ENCODE measurements at regions not wholly inside any gene's neighbourhood (a gene's known extent, or its start where the extent isn't known, plus 50 kb on each side); places are given as distances from the start of the nearest gene placed in this dataset.

DNA sequence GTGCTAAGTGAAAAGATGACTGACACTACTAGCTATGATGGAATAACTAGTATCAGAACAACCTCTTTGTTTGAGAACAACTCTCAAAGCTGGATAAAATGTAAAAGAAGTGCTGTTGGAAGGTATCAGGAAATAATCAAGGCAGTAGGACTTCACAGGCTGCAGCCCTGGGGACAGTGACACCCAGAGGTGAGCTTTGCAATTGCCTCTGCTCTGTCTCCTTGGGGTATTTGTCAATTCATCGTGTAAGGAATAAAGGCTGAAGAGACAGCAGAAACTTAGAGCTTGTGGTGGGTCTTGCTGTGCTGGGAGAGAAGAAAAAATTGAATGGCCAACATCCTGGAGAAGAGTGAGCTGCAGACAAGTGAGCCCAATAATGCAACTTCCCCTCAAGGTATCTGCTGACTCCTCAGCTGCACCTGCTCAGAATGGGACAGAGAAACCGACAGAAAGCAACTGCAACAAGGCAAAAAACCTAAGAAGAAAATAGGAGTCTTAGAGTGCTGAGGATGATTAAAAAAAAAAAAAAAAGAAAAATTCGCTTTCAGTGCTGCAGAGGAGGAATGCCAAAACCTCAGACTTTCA lies 141.1 kb downstream of the RCN1 start:
- Histone ChIP-seq H3K9me3 (replicated peaks in 1 of 2; ENCODE audit: control insufficient read depth in 1 of 2, insufficient read depth in 1 of 2, low read length in 2 of 2) (no peaks in the 10 kb centered on the region), H3K4me2 (replicated peaks; ENCODE audit: extremely low read depth, low read length, poor library complexity, severe bottlenecking) (no peak overlapping the region), H3K79me2 (ENCODE audit: insufficient read depth, low read length) (no peaks in the 10 kb centered on the region), H3K27me3 (ENCODE audit: control insufficient read depth in 2 of 2, insufficient read depth in 2 of 2, low read length in 2 of 2) (peaks cover 2 to 3% of the 10 kb centered on the region in 2 donors), H4K20me1 (ENCODE audit: insufficient read depth, low read length) (no peaks in the 10 kb centered on the region), H2AFZ (ENCODE audit: insufficient read depth, low read depth, low read length, poor library complexity, severe bottlenecking) (no peak overlapping the region), H3K27ac (ENCODE audit: low read depth in 1 of 2, low read length in 2 of 2) (no peak overlapping the region), H3K36me3 (replicated peaks in 1 of 2; ENCODE audit: control insufficient read depth in 1 of 2, insufficient read depth in 2 of 2, low read length in 2 of 2) (no peaks in the 10 kb centered on the region), H3K9ac (ENCODE audit: insufficient read depth, low read length, poor library complexity, severe bottlenecking) (no peak overlapping the region), H3K4me1 (ENCODE audit: control insufficient read depth in 1 of 2, insufficient read depth in 2 of 2, low read length in 2 of 2) (no peaks in the 10 kb centered on the region), H3K4me3 (replicated peaks in 1 of 3; ENCODE audit: low read depth in 2 of 3, low read length in 3 of 3) (no peak overlapping the region)
- Mint-ChIP-seq H3K27me3 (ENCODE audit: low read depth in 3 of 3) (peaks cover 4 to 6% (median 5%) of the 10 kb centered on the region in 3 donors), H3K4me1 (no peaks in the 10 kb centered on the region), H3K27ac (no peak overlapping the region), H3K4me3 (no peak overlapping the region), H3K9me3 (peaks cover 0 to 6% (median 0%) of the 10 kb centered on the region in 7 donors), H3K36me3 (no peaks in the 10 kb centered on the region)
- TF ChIP-seq CTCF (IDR thresholded peaks at IDR 0.05) = peak; percentile 11
- intact Hi-C loops (cut with micrococcal nuclease) = no loop called here
- WGBS (ENCODE audit: insufficient coverage) = 100% methylated on average over 1 of the region's 3 CpGs
- no peak for DNase-seq

- DNase-seq = no peak
- Histone ChIP-seq H4K20me1 (ENCODE audit: insufficient read depth, low read length) (no peaks in the 10 kb centered on the region), H2AFZ (ENCODE audit: insufficient read depth, low read depth, low read length, poor library complexity, severe bottlenecking) (no peak overlapping the region), H3K79me2 (ENCODE audit: insufficient read depth, low read length) (no peaks in the 10 kb centered on the region), H3K4me2 (replicated peaks; ENCODE audit: extremely low read depth, low read length, poor library complexity, severe bottlenecking) (no peak overlapping the region), H3K4me3 (replicated peaks in 1 of 3; ENCODE audit: low read depth in 2 of 3, low read length in 3 of 3) (no peak overlapping the region), H3K27ac (ENCODE audit: low read depth in 1 of 2, low read length in 2 of 2) (no peak overlapping the region), H3K9ac (ENCODE audit: insufficient read depth, low read length, poor library complexity, severe bottlenecking) (no peak overlapping the region), H3K27me3 (ENCODE audit: control insufficient read depth in 2 of 2, insufficient read depth in 2 of 2, low read length in 2 of 2) (peaks cover 2 to 3% of the 10 kb centered on the region in 2 donors), H3K9me3 (replicated peaks in 1 of 2; ENCODE audit: control insufficient read depth in 1 of 2, insufficient read depth in 1 of 2, low read length in 2 of 2) (no peaks in the 10 kb centered on the region), H3K36me3 (replicated peaks in 1 of 2; ENCODE audit: control insufficient read depth in 1 of 2, insufficient read depth in 2 of 2, low read length in 2 of 2) (no peaks in the 10 kb centered on the region), H3K4me1 (ENCODE audit: control insufficient read depth in 1 of 2, insufficient read depth in 2 of 2, low read length in 2 of 2) (no peaks in the 10 kb centered on the region)
- Mint-ChIP-seq H3K9me3 (peaks cover 0 to 6% (median 0%) of the 10 kb centered on the region in 7 donors), H3K36me3 (no peaks in the 10 kb centered on the region), H3K27me3 (ENCODE audit: low read depth in 3 of 3) (peaks cover 4 to 10% (median 6%) of the 10 kb centered on the region in 3 donors), H3K27ac (no peak overlapping the region), H3K4me3 (no peak overlapping the region), H3K4me1 (no peaks in the 10 kb centered on the region)
- WGBS (ENCODE audit: insufficient coverage) = 100% methylated on average over 4 of the region's 4 CpGs
- no peak for TF ChIP-seq CTCF (IDR thresholded peaks at IDR 0.05)
- intact Hi-C loops (cut with micrococcal nuclease) = no loop called here
Observed at GRCh38 chr11:32232516-32232915, 141.6 kb downstream of the RCN1 start.
